GM19351 (cell line): ENCODE measurements at regions not wholly inside any gene's neighbourhood (a gene's known extent, or its start where the extent isn't known, plus 50 kb on each side); places are given as distances from the start of the nearest gene placed in this dataset.

Experiments
- ATAC-seq: cut with Tn5 transposase; IDR thresholded peaks from one replicate; pipeline ENCODE4 v1.9.1; 2021; ENCODE audit warnings: mild to moderate bottlenecking, moderate library complexity; ENCODE audit not compliant: unreplicated experiment

DNA sequence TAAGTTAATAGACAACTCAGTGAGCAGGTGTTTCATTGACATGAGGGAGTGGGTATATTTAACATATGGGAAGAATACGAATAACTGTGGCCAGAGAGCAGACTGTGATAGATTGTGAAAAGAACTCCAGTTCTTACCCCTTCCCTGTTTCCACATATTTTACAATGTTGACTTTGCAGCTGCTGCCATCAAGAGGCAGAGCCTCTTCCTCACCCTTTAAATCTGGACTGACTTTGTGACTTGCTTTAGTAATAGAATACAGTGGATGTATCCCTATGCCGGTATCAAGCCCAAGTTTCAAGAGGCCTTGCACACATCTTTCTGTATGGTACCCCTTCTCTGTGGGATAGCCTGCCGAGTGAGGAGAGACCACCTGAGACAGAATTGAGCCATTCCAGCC is 356.7 kb downstream of the ETNK1 start:
- no peak for ATAC-seq

- ATAC-seq, result no peak
Observed at GRCh38 chr12:22982635-22983034, 357.7 kb downstream of the ETNK1 start.

DNA sequence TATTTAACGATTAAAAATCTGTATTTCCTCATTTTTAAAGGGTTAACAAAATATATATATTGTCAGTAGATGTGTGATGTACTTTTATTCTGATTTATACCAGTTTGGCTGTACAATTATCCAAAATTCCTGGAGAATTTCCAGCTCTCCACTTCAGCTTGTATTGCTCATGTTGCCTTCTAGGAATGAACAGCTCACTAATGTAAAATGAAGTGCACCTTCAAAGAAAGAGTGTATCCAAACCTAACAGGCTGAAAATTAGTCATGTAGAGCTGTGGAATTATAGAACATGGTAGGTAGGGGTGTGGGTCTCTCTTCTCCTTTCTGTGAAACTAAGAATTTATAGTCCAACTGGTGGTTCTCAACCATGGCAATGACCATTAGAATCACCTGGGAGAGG is 362.0 kb downstream of the ETNK1 start:
- no peak for ATAC-seq

GRCh38 chr12:22990501-22990900 is 365.5 kb downstream of the ETNK1 start:
- no peak for ATAC-seq

- no peak for ATAC-seq
Observed at GRCh38 chr12:22991250-22991844, 366.4 kb downstream of the ETNK1 start.

GRCh38 chr12:22993609-22994315 is 368.8 kb downstream of the ETNK1 start:
- no peak for ATAC-seq

DNA sequence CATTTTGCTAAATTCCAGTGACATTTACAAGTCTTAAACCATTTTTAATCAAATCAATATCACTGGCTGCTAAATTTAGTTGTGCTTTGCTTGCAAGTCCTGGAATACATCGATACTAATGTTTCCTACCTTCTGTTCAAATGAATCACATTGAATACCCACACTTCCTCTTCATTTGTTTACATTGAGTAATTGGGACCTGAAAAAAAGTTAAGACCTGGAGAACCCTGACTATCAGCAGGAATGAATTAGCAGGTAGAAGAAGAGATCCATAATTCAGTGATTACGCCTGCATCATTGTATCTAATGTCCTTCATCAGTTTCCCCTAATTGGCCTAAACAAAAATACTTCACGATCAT is 369.3 kb downstream of the ETNK1 start:
- ATAC-seq, result no peak

- no peak for ATAC-seq
Observed at GRCh38 chr12:23001487-23001886, 376.5 kb downstream of the ETNK1 start.

GRCh38 chr12:23002381-23002780 is 377.4 kb downstream of the ETNK1 start:
- no peak for ATAC-seq

DNA sequence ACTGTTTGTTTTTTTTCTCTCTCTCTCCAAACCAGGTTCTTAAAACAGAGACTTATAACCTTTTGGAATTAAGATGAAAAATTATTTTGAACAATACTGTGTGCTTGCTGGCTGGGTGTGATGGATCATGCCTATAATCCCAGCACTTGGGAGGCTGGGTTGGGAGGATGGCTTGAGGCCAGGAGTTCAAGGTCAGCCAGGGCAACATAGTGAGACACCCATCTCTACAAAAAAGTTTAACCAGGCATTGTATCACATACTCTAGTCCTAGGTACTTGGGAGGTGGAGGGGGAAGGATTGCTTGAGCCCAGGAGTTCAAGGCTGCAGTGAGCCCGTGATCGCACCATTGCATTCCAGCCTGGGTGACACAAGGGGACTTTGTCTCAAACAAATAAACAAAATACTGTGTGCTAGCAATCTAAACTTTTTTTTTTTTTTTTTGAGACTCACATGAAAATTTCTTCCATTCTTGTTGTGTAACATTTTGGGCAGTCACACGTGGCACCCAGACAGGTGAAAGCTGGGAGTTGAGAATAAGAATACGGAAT is 379.6 kb downstream of the ETNK1 start:
- ATAC-seq, result no peak

DNA sequence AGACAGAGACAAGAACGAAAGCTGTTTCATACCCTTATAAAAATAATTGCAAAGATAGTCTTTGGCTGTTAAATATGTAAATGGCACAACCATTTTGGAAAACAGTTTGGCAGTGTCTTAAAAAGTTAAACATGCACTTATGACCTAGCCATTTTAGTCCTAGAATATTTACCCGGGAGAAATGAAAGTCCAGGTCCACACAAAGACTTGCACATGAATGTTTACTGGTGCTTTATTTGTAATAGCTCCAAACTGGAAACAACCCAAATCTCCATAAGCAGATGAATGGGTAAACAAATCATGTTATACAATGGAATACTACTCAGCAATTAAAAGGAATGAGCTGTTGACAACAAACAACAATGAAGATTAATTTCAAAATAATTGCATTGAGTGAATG is 380.4 kb downstream of the ETNK1 start:
- no peak for ATAC-seq

GRCh38 chr12:23006413-23006812 is 381.4 kb downstream of the ETNK1 start:
- no peak for ATAC-seq

GRCh38 chr12:23008623-23009022 is 383.7 kb downstream of the ETNK1 start:
- ATAC-seq, result no peak

GRCh38 chr12:23014749-23015148 is 389.8 kb downstream of the ETNK1 start:
- no peak for ATAC-seq

GRCh38 chr12:23025372-23026016 is 400.5 kb downstream of the ETNK1 start:
- no peak for ATAC-seq

DNA sequence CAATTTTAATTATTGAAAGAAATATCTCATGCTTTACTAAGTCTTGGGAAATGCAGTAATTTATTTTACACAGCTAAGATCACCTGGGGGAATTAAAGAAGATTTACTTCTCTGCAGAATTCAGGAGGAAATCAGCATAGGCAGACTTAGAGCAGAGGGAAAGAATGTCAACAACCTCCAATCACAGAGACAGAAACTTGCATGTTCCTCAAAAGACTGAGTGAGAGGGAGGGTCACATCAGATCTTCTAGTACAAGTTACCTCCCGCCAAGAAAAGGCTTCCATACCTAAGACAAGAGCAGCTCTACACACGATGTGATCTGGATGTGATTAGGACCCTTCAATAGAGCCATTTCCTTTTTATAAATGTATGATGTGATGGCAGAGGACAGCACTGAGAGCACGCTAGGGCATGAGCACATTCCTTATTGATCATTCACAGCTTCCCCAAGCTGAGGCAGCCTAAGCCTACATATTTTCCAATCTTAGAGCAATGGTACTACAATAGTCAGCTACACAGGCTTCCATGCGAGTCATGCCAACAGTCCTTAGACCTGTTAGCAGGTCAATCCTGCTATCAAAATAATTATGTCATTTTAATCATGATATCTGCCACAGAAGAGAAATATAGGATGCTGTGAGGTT is 403.3 kb downstream of the ETNK1 start:
- ATAC-seq, result no peak

- ATAC-seq, result no peak
Observed at GRCh38 chr12:23029185-23029584, 404.2 kb downstream of the ETNK1 start.

GRCh38 chr12:23039834-23040233 is 414.9 kb downstream of the ETNK1 start:
- no peak for ATAC-seq

DNA sequence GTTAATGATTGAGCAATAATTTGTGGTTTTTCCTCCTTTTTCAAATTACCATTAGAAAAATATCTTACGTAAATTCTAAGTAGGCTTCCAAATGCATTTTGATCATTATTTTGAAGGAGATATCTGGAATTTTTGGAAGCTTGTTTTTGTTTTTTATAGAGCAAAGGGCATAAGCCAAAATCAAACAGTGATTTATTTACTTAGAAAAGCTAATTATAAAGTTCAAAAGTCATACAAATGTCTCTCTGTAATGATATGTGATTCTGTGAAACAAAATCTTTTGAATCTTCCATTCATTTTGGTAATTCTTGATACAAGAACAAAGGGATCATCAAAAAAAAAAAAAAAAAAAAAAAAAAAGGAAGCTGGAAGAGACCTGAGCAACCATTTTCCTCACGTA is 416.8 kb downstream of the ETNK1 start:
- ATAC-seq, result no peak

- no peak for ATAC-seq
Observed at GRCh38 chr12:23043646-23044045, 418.7 kb downstream of the ETNK1 start.

DNA sequence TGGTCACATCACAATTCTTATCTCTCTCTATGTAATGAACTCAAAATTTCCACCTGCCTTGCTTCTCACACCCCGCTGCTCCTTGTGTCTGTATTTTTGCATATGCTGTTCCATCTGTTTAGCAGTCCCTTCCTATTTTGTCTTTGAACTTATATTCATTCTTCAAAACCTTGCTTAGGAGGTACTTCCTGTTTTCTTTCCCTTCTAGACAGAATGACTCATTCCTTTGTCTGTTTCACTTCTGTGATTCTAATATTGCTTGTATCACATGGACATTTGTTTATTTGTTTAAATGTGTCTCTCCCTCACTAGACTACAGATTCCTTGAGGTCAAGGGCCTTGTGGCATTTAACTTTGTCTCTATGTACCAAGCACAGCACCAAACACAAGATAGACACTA is 424.2 kb downstream of the ETNK1 start:
- ATAC-seq, result peak; percentile 91

DNA sequence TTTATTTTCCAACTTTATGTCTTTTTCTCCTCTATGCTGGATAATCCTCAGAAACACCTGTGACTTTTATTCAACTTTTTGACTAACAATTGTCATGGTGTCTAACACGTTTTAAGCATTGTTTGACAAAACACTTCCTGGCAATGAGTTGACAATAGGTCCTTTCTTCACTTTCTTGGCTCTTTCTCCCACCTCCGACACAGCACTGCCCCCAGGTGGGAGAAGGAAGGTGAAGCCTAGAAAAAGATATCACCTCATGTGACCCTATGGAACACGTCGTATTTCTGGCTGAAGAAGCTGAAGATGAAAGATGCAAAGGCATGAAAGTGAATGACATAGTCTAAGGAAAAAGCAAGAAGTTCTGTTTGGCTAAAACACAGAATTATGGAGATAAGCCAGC is 430.0 kb downstream of the ETNK1 start:
- ATAC-seq, result peak; percentile 78
